GM19455 (cell line): ENCODE measurements at regions not wholly inside any gene's neighbourhood (a gene's known extent, or its start where the extent isn't known, plus 50 kb on each side); places are given as distances from the start of the nearest gene placed in this dataset.

Experiments used
- ATAC-seq: cut with Tn5 transposase; IDR thresholded peaks from one replicate; pipeline ENCODE4 v1.9.1; 2021; ENCODE audit not compliant: unreplicated experiment

DNA sequence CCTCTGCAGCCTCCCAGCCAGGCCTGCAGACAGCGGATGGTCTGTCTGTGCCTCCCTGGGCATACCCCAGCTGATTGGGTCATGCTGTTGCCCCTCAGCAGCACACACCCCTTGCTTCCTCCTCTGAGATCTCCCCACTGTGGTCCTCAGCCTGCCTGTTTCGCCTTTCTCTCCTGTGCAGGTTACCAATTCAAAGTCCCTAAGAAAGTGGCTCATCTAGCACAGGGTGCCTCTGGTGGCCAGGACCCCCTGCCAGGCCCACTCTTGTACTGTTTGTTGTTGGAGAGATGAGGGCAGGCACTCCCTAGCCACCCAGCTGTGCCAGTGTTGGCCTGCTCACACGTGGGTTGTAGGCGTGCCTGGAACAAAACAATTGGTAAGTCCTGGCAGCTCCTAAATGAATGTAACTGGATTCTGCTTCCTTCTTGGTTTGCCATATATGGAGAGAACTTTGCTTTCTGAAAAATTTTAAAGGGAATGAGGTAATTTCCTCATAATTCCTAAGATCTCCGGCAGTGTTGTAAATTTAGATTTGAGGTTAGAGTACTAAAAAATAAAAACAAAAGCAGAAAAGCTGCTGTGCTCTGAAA is 213.2 kb upstream of the IL12A start:
- ATAC-seq: no peak

DNA sequence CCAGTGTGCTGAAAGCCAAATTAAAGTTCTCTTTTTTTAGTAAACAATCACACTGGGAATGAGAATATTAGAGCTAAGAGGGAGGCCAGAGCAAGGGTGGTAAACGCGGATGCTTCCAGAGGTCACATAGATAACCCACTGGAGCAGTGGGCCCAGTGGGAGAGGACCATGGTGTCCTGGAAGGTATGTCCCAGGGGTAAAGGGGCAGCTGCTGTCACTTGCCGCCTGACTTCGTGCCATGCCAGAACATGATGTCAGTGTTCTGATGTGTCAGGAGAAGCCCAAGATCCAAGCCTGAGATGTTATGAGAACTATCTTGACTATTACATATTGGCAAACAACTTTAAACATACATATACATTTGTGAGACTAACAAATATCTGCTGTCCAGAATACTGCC is 211.9 kb upstream of the IL12A start:
- no peak for ATAC-seq

GRCh38 chr3:159779883-159780282 is 208.8 kb upstream of the IL12A start:
- no peak for ATAC-seq

GRCh38 chr3:159781867-159782266 is 206.8 kb upstream of the IL12A start:
- ATAC-seq: no peak

DNA sequence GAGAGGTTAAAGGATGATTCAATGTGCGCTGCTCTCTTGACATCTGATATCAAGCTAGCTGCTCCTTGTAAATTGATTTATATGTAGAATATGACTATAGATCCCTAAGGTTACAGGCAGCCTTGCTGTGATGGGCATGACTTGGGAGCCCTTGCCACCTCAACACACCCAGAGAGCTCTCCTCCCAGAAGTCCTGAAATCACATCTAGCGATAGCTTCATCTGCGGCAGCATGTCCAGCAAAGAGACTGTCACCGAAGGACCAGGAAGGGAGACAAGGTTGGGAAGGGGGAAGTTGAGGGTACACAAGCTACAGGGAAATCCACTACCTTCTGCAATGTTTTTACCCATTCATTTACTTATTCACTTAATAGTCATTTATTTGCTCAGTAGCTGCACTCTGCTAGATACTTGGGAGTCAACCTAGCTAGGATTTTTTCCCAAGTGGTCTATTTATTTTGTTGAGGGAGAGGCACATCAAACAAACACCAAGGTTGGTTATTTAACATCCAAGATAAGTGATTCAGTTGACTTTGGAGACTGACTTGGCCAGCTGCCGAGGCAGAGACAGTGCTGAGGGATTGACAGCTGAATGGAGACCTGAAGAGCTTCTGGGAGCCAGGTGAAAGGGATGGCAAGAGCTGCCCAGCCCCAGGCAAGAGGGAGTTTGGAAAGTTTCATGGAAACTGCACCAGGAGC is 205.8 kb upstream of the IL12A start:
- ATAC-seq: no peak

- no peak for ATAC-seq
Observed at GRCh38 chr3:159783780-159784742, 204.6 kb upstream of the IL12A start.

DNA sequence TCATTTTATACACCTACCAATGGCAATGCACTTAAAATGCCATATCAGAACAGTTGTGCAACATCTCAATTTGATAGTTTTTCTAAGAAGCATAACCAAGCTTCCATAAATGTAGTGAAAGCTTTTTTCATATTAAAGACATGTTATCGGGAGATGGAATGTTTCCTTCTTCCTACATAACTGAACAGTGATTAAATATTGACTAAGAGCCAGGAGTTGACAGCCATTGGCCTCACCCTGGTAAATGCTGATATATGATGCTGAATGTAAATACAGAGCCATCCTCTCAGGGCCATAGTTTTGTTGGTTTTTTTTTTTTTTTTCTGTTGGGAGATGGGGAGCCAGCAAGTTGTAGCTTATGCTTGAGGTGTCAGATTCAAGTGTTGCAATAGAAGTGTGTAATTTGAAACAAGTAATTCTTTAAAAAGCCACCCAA is 203.3 kb upstream of the IL12A start:
- no peak for ATAC-seq

DNA sequence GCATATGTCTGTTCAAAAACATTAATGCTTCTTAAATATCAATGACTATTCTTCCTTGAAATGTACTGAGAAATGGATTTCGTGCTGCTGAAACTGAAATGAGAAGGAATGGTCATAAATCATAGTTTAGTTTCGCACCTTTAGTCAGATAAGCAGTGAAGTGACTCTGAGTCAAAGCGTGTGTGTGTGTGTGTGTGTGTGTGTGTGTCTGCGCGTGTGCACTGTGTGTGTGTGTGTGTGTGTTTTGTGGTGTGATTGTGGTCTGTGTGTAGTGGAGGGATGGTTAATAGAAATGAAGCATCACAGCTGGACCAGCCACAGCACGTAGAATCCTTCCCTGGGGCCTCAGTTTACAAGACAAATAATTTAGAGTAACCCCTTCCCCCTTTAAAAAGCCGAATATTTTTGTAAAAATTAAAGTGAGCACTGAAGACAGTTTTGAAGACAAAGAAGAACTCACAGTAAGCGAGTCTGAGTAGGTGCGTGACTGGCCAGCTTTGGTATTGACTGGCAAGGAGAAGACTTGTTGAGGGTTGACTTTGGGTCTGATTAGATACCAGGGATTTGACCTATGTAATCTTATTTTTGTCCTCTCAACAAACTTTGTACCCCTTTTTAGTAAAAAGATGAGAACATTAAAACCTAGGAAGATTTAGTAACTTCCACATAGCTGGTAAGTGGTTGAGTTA is 202.0 kb upstream of the IL12A start:
- no peak for ATAC-seq

DNA sequence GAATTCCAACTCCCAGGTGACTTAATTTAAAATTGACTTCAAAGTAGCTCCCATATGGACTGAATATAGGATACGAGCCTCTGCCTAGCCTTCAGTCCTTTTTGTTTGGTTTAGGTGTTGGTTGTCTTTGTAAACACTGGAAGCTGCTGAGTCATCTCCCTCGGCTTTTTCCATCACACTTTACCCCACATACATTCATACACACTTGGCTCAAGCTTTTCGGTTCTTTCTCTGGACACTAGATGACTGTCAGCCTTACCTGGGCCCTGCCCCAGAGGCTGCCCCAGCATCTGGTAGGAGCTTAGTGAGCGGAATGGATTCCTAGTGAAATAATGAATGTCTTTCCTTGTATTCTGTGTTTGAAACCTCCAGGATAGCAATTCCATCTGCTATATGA is 201.5 kb upstream of the IL12A start:
- no peak for ATAC-seq

GRCh38 chr3:159787794-159788205 is 200.8 kb upstream of the IL12A start:
- no peak for ATAC-seq

- ATAC-seq: no peak
Observed at GRCh38 chr3:159788291-159788690, 200.3 kb upstream of the IL12A start.

- ATAC-seq: no peak
Observed at GRCh38 chr3:159789017-159789416, 199.6 kb upstream of the IL12A start.

DNA sequence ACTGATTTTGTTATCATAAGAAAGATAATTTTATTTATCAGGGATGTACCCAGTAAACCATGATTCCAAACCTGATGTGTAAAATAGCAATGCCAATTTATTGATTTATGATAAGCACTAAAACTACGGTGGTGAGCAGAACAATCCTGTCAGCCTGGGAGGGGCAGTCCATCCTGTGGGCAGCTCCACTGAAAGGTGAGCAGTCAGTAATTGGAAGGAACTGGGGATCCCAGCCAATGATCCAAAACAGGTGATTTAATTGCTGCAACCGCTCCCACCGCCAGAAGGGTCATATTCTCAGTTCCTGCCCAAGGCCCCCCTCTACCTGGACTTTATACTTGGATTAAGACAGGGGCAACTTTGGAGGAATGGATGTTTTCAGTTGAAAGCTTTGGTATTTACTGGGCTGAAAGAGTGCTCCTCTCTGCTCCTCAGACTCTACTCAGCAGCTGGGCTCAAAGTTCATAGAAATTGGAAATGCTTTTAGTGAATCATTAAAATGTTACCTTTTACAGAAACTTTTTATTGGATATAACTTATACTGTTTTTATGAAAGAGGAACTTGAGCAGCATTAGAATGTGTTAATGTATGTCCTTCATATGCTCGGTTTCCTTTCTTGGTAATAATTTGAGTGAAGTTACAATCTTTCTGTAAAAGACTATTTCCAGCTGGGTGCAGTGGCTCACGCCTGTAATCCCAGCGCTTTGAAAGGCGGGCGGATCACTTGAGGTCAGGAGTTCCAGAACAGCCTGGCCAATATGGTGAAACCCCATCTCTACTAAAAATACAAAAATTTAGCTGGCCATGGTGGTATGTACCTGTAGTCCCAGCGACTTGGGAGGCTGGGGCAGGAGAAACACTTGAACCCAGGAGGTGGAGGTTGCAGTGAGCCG is 198.6 kb upstream of the IL12A start:
- ATAC-seq: no peak

- no peak for ATAC-seq
Observed at GRCh38 chr3:159791336-159791735, 197.3 kb upstream of the IL12A start.

- no peak for ATAC-seq
Observed at GRCh38 chr3:159792070-159792469, 196.6 kb upstream of the IL12A start.

- no peak for ATAC-seq
Observed at GRCh38 chr3:159795042-159795441, 193.6 kb upstream of the IL12A start.

- ATAC-seq: no peak
Observed at GRCh38 chr3:159795681-159796175, 192.9 kb upstream of the IL12A start.

DNA sequence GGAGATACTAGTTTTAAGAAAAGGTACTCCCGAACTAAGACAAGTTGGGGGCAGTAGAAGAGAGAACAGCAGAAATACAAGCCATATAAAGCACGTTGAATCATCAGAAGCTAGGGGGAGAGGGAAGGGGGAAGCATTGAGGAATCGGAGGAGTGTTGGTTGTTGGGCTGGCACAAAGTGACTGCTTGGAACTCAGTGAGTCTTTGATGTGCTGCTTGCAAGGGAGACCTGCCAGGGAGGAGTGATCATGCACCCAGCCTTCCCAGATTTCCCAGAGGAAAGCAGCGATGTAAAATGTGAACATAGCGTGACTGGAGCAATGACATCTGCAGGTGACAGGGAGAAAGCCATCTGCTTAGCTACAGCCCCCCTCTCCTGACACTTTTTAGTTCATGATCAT is 192.4 kb upstream of the IL12A start:
- no peak for ATAC-seq

DNA sequence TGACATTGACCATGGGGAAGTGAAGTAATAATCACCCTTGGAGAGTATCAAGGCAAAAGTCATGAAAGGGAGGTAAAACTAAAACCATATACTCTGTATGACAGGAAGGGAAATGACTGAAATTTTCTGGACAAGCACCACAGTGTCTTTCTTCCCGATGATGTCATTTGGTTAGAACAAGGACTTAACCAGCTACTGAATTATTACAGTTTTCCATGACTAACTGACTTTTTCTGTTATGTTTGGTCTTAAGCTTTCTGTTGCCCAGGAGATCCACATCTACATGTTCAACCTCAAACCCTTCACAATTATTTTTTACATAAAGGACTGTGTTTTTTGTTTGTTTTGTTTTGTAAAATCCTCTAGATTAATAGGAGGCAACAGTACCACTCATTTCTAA is 191.9 kb upstream of the IL12A start:
- ATAC-seq: no peak

GRCh38 chr3:159797771-159798170 is 190.9 kb upstream of the IL12A start:
- ATAC-seq: no peak
